ENCODE measurements at regions not wholly inside any gene's neighbourhood (a gene's known extent, or its start where the extent isn't known, plus 50 kb on each side); places are given as distances from the start of the nearest gene placed in this dataset.

- H3K4me1 Mint-ChIP-seq, result no peaks in the 10 kb centered on the region
These were observed 638.6 kb upstream of the LRRC4C start for GRCh38 chr11:42098075-42098474.

GRCh38 chr11:42112866-42113265, 653.4 kb upstream of the LRRC4C start:
- peaks cover 3% of the 10 kb centered on the region for H3K4me1 Mint-ChIP-seq
- no peak for DNase-seq (ENCODE audit: low read depth, low spot score)
- H3K36me3 Mint-ChIP-seq (ENCODE audit: low read depth), result no peaks in the 10 kb centered on the region
- H3K27ac Mint-ChIP-seq (ENCODE audit: unreplicated experiment), result peak overlapping the region; percentile 28
- no peak for TF ChIP-seq CTCF (conservative IDR thresholded peaks at IDR 0.05)
- H3K27me3 Mint-ChIP-seq (ENCODE audit: low read depth), result no peaks in the 10 kb centered on the region
- H3K4me3 Mint-ChIP-seq, result no peak overlapping the region
- H3K9me3 Mint-ChIP-seq, result peaks cover 4% of the 10 kb centered on the region

More at GRCh38 chr11:42098075-42098474, 638.6 kb upstream of the LRRC4C start:
- Mint-ChIP-seq H3K36me3 (ENCODE audit: low read depth) (no peaks in the 10 kb centered on the region), H3K4me3 (no peak overlapping the region), H3K27ac (ENCODE audit: unreplicated experiment) (no peak overlapping the region), H3K9me3 (peaks cover 5% of the 10 kb centered on the region), H3K27me3 (ENCODE audit: low read depth) (no peaks in the 10 kb centered on the region)
- DNase-seq (ENCODE audit: low read depth, low spot score), result no peak
- TF ChIP-seq CTCF (conservative IDR thresholded peaks at IDR 0.05), result no peak

GRCh38 chr11:42114927-42115326, 655.5 kb upstream of the LRRC4C start:
- peaks cover 3% of the 10 kb centered on the region for H3K4me1 Mint-ChIP-seq
- TF ChIP-seq CTCF (conservative IDR thresholded peaks at IDR 0.05), result no peak
- H3K27me3 Mint-ChIP-seq (ENCODE audit: low read depth), result peaks cover 6% of the 10 kb centered on the region
- no peak for DNase-seq (ENCODE audit: low read depth, low spot score)
- no peaks in the 10 kb centered on the region for H3K36me3 Mint-ChIP-seq (ENCODE audit: low read depth)
- no peaks in the 10 kb centered on the region for H3K9me3 Mint-ChIP-seq
- no peak overlapping the region for H3K27ac Mint-ChIP-seq (ENCODE audit: unreplicated experiment)
- H3K4me3 Mint-ChIP-seq, result no peak overlapping the region

- Mint-ChIP-seq H3K36me3 (ENCODE audit: low read depth) (peaks cover 1% of the 10 kb centered on the region), H3K27ac (ENCODE audit: unreplicated experiment) (no peak overlapping the region), H3K9me3 (peaks cover 2% of the 10 kb centered on the region), H3K4me3 (no peak overlapping the region), H3K4me1 (no peaks in the 10 kb centered on the region), H3K27me3 (ENCODE audit: low read depth) (no peaks in the 10 kb centered on the region)
- no peak for DNase-seq (ENCODE audit: low read depth, low spot score)
- no peak for TF ChIP-seq CTCF (conservative IDR thresholded peaks at IDR 0.05)
These were observed 679.0 kb upstream of the LRRC4C start for GRCh38 chr11:42138454-42138853.

- no peak for DNase-seq (ENCODE audit: low read depth, low spot score)
- peaks cover 15% of the 10 kb centered on the region for H3K9me3 Mint-ChIP-seq
- no peaks in the 10 kb centered on the region for H3K27me3 Mint-ChIP-seq (ENCODE audit: low read depth)
These were observed 685.9 kb upstream of the LRRC4C start for GRCh38 chr11:42145311-42145710.

More at GRCh38 chr11:42145311-42145710, 685.9 kb upstream of the LRRC4C start:
- no peak for TF ChIP-seq CTCF (conservative IDR thresholded peaks at IDR 0.05)
- H3K4me3 Mint-ChIP-seq, result no peak overlapping the region
- H3K36me3 Mint-ChIP-seq (ENCODE audit: low read depth), result peaks cover 9% of the 10 kb centered on the region
- no peak overlapping the region for H3K27ac Mint-ChIP-seq (ENCODE audit: unreplicated experiment)
- H3K4me1 Mint-ChIP-seq, result no peaks in the 10 kb centered on the region

All from neural crest cell (in vitro differentiated cells).